Peyer's patch (tissue), 4 donors: ENCODE measurements at regions not wholly inside any gene's neighbourhood (a gene's known extent, or its start where the extent isn't known, plus 50 kb on each side); places are given as distances from the start of the nearest gene placed in this dataset.

ENCODE experiments used
- CTCF ChIP-seq, 6 experiments: fragments of 450-650 bp in 4 of 6; fragments of 200-600 bp in 2 of 6; sonication (generic) in 1 of 6; IDR thresholded peaks; one replicate each; pipeline ENCODE4 v1.5.1; 2017 to 2019; ENCODE audit warnings: antibody characterized with exemption in 6 of 6, mild to moderate bottlenecking in 3 of 6, moderate library complexity in 1 of 6
- POLR2A ChIP-seq, 2 donors: fragments of 450-650 bp; IDR thresholded peaks; one replicate each; pipeline ENCODE4 v1.5.1; 2017; ENCODE audit warnings: antibody characterized with exemption in 2 of 2, mild to moderate bottlenecking in 2 of 2, moderate library complexity in 2 of 2

DNA sequence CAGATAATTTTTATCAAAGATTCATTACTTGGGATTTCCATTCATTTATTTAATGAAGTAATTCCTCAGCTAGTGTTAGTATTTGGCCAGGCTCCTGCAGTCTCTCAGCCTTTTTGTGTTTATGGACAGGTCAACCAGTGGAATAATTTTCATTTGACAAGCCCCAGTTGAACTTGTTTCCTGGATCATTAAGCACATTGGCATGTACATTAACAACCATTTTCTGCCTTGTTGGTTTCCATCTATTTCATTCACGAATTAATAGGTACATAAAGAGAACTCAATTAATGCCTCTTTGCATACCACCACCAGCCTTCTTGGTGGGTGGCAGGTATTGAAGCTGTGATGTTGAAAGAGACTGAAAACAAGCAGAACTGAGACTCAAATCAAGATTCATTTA lies 745.2 kb downstream of the KCNA4 start:
- no peak for TF ChIP-seq CTCF (IDR thresholded peaks at IDR 0.05)
- TF ChIP-seq POLR2A (IDR thresholded peaks at IDR 0.05), result no peak
